ENCODE measurements at regions not wholly inside any gene's neighbourhood (a gene's known extent, or its start where the extent isn't known, plus 50 kb on each side); places are given as distances from the start of the nearest gene placed in this dataset.

- TF ChIP-seq CTCF (IDR thresholded peaks at IDR 0.05) = no peak
- TF ChIP-seq POLR2A (IDR thresholded peaks at IDR 0.05) = no peak
These were observed 242.1 kb upstream of the PWP1 start for GRCh38 chr12:107443320-107444090.

All from Peyer's patch (tissue), 4 donors.